Thyroid gland (tissue), 4 donors: ENCODE measurements at regions not wholly inside any gene's neighbourhood (a gene's known extent, or its start where the extent isn't known, plus 50 kb on each side); places are given as distances from the start of the nearest gene placed in this dataset.

Experiments used
- CTCF ChIP-seq, 6 experiments: fragments of 200-600 bp in 3 of 6; fragments of 450-650 bp in 3 of 6; sonication (generic) in 3 of 6; IDR thresholded peaks; one replicate each; pipeline ENCODE4 v1.5.1; 2016 to 2019; ENCODE audit warnings: antibody characterized with exemption in 6 of 6, mild to moderate bottlenecking in 2 of 6, inconsistent platforms in 1 of 6, moderate library complexity in 1 of 6
- POLR2A ChIP-seq, 2 donors: fragments of 450-650 bp; IDR thresholded peaks; one replicate each; pipeline ENCODE4 v1.6.1; 2017; ENCODE audit warnings: antibody characterized with exemption in 2 of 2, mild to moderate bottlenecking in 2 of 2, moderate library complexity in 1 of 2

DNA sequence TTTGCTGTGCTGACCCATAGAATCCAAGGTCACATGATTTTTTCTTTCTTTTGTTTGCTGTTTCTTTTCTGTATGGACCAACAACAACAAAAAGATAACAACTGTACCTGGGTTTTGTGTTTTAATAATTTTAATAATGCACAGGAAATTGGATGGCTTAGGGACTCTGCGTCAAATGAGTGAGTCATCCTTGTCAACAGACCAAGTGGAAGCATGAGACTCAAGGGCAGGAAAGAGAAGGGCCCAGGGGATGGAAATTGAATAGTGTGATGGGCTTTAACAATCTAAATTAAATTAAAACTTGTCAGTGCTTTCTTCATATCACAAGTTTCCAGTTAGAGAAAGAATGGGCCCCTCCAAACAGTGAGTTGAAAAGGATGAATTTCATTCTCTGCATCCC lies 413.0 kb downstream of the PREX1 start:
- TF ChIP-seq CTCF (IDR thresholded peaks at IDR 0.05) (no peak), POLR2A (IDR thresholded peaks at IDR 0.05) (no peak)
